GM18508 (cell line): ENCODE measurements at regions not wholly inside any gene's neighbourhood (a gene's known extent, or its start where the extent isn't known, plus 50 kb on each side); places are given as distances from the start of the nearest gene placed in this dataset.
"Not testable (repeated sequence)": the region's sequence is repeated elsewhere in the genome, so short reads cannot be mapped to it uniquely, and the experiment has no call there.

ENCODE experiments used
- ATAC-seq: cut with Tn5 transposase; IDR thresholded peaks from one replicate; pipeline ENCODE4 v1.9.1; 2021; ENCODE audit warnings: moderate number of reproducible peaks; ENCODE audit not compliant: insufficient read depth, unreplicated experiment

GRCh38 chr2:200099256-200099655, 143.9 kb downstream of the MAIP1 start:
- ATAC-seq: no peak

GRCh38 chr2:200100027-200100426, 144.6 kb downstream of the MAIP1 start:
- ATAC-seq: no peak

GRCh38 chr2:200101922-200102321, 146.5 kb downstream of the MAIP1 start:
- no peak for ATAC-seq

GRCh38 chr2:200102971-200103370, 147.6 kb downstream of the MAIP1 start:
- no peak for ATAC-seq

- ATAC-seq: no peak
Observed at GRCh38 chr2:200104015-200104414, 148.6 kb downstream of the MAIP1 start.

GRCh38 chr2:200107514-200108217, 152.3 kb downstream of the MAIP1 start:
- no peak for ATAC-seq

- ATAC-seq: no peak
Observed at GRCh38 chr2:200109421-200109820, 154.0 kb downstream of the MAIP1 start.

- no peak for ATAC-seq
Observed at GRCh38 chr2:200110381-200110780, 155.0 kb downstream of the MAIP1 start.

GRCh38 chr2:200113016-200113799, 157.8 kb downstream of the MAIP1 start:
- not testable (repeated sequence) for ATAC-seq

GRCh38 chr2:200119236-200119635, 163.9 kb downstream of the MAIP1 start:
- no peak for ATAC-seq

- ATAC-seq: no peak
Observed at GRCh38 chr2:200121931-200122330, 166.5 kb downstream of the MAIP1 start.

GRCh38 chr2:200122683-200123082, 167.3 kb downstream of the MAIP1 start:
- no peak for ATAC-seq

- ATAC-seq: not testable (repeated sequence)
Observed at GRCh38 chr2:200124665-200125368, 169.4 kb downstream of the MAIP1 start.

- no peak for ATAC-seq
Observed at GRCh38 chr2:200125444-200126284, 170.3 kb downstream of the MAIP1 start.

GRCh38 chr2:200126285-200126670, 170.9 kb downstream of the MAIP1 start:
- not testable (repeated sequence) for ATAC-seq

GRCh38 chr2:200126680-200127079, 171.3 kb downstream of the MAIP1 start:
- ATAC-seq: not testable (repeated sequence)

GRCh38 chr2:200127848-200128247, 172.5 kb downstream of the MAIP1 start:
- no peak for ATAC-seq

GRCh38 chr2:200128296-200128695, 172.9 kb downstream of the MAIP1 start:
- ATAC-seq: no peak

- no peak for ATAC-seq
Observed at GRCh38 chr2:200129721-200130462, 174.5 kb downstream of the MAIP1 start.

- ATAC-seq: no peak
Observed at GRCh38 chr2:200130762-200131166, 175.4 kb downstream of the MAIP1 start.
